H9 (cell line): ENCODE measurements at regions not wholly inside any gene's neighbourhood (a gene's known extent, or its start where the extent isn't known, plus 50 kb on each side); places are given as distances from the start of the nearest gene placed in this dataset.

Experiments used
- DNase-seq: peaks from one replicate; pipeline ENCODE4 v3.0.0-alpha.2; 2017
- H2AFZ ChIP-seq: one replicate; pipeline ENCODE4 v1.6.1; 2013; ENCODE audit warnings: mild to moderate bottlenecking, low read length, control low read depth, moderate library complexity
- H2AK5ac ChIP-seq: 2 replicates; pipeline ENCODE4 v1.6.1; 2013; ENCODE audit warnings: low read length, control low read depth, mixed read lengths; ENCODE audit not compliant: insufficient read length
- H2BK120ac ChIP-seq: one replicate; pipeline ENCODE4 v1.6.1; 2013; ENCODE audit warnings: low read depth, mild to moderate bottlenecking, low read length, control low read depth, inconsistent platforms; ENCODE audit not compliant: poor library complexity, severe bottlenecking
- H2BK12ac ChIP-seq: 2 replicates; pipeline ENCODE4 v1.6.1; 2013; ENCODE audit warnings: low read length, control low read depth, mixed read lengths, low read depth; ENCODE audit not compliant: insufficient read length
- H2BK15ac ChIP-seq: 2 replicates; pipeline ENCODE4 v1.6.1; 2013; ENCODE audit warnings: low read depth, low read length, control low read depth
- H2BK20ac ChIP-seq: one replicate; pipeline ENCODE4 v1.6.1; 2013; ENCODE audit warnings: low read depth, mild to moderate bottlenecking, low read length, control low read depth, inconsistent platforms; ENCODE audit not compliant: poor library complexity, severe bottlenecking
- H2BK5ac ChIP-seq: 2 replicates; pipeline ENCODE4 v1.6.1; 2013; ENCODE audit warnings: low read length, control low read depth, mixed read lengths; ENCODE audit not compliant: insufficient read length
- H3K14ac ChIP-seq: 2 replicates; pipeline ENCODE4 v1.6.1; 2013; ENCODE audit warnings: low read length, control low read depth; ENCODE audit not compliant: insufficient read depth
- H3K18ac ChIP-seq: 2 replicates; pipeline ENCODE4 v1.6.1; 2013; ENCODE audit warnings: low read depth, mild to moderate bottlenecking, mixed read lengths, low read length, control low read depth; ENCODE audit not compliant: insufficient read length
- H3K23ac ChIP-seq: 2 replicates; pipeline ENCODE4 v1.6.1; 2013; ENCODE audit warnings: low read length, control low read depth, mixed read lengths, low read depth; ENCODE audit not compliant: insufficient read length
- H3K23me2 ChIP-seq: 2 replicates; pipeline ENCODE4 v1.6.1; 2013; ENCODE audit warnings: low read depth, mild to moderate bottlenecking, mixed read lengths, low read length, control low read depth; ENCODE audit not compliant: insufficient read length, poor library complexity, severe bottlenecking
- H3K27ac ChIP-seq: 2 replicates; pipeline ENCODE4 v1.5.1; 2013; ENCODE audit warnings: low read length, control low read depth, mixed read lengths, low read depth; ENCODE audit not compliant: insufficient read length
- H3K27me3 ChIP-seq: 2 replicates; pipeline ENCODE4 v1.6.1; 2013; ENCODE audit warnings: low read length, control low read depth, inconsistent platforms; ENCODE audit not compliant: insufficient read depth
- H3K4ac ChIP-seq: 2 replicates; pipeline ENCODE4 v1.6.1; 2013; ENCODE audit warnings: low read depth, mild to moderate bottlenecking, control low read depth, inconsistent platforms, low read length, moderate library complexity
- H3K4me1 ChIP-seq: 2 replicates; pipeline ENCODE4 v1.6.1; 2013; ENCODE audit warnings: low read length, control low read depth, inconsistent platforms; ENCODE audit not compliant: insufficient read depth
- H3K4me2 ChIP-seq: 2 replicates; pipeline ENCODE4 v1.6.1; 2013; ENCODE audit warnings: low read length, control low read depth, mixed read lengths; ENCODE audit not compliant: insufficient read length, insufficient read depth
- H3K56ac ChIP-seq: 2 replicates; pipeline ENCODE4 v1.6.1; 2013; ENCODE audit warnings: low read depth, mild to moderate bottlenecking, mixed read lengths, low read length, control low read depth; ENCODE audit not compliant: insufficient read length
- H3K79me1 ChIP-seq: 2 replicates; pipeline ENCODE4 v1.6.1; 2013; ENCODE audit warnings: low read depth, mild to moderate bottlenecking, moderate library complexity, low read length, control low read depth, inconsistent platforms; ENCODE audit not compliant: insufficient read depth, poor library complexity, severe bottlenecking
- H3K79me2 ChIP-seq: 2 replicates; pipeline ENCODE4 v1.6.1; 2013; ENCODE audit warnings: low read length, control low read depth, inconsistent platforms; ENCODE audit not compliant: insufficient read depth
- H3K9ac ChIP-seq: 2 replicates; pipeline ENCODE4 v1.6.1; 2013; ENCODE audit warnings: low read length, control low read depth, mixed read lengths; ENCODE audit not compliant: insufficient read length; ENCODE audit errors: extremely low read depth
- H3K9me3 ChIP-seq: one replicate; pipeline ENCODE4 v1.6.1; 2013; ENCODE audit warnings: low read depth, low read length, inconsistent platforms; ENCODE audit not compliant: control insufficient read depth
- H3T11ph ChIP-seq: one replicate; pipeline ENCODE4 v1.6.1; 2013; ENCODE audit warnings: mild to moderate bottlenecking, low read length, control low read depth, inconsistent platforms
- H4K20me1 ChIP-seq: one replicate; pipeline ENCODE4 v1.6.1; 2013; ENCODE audit not compliant: control insufficient read depth, insufficient read length, insufficient read depth
- H4K5ac ChIP-seq: 2 replicates; pipeline ENCODE4 v1.6.1; 2013; ENCODE audit warnings: low read depth, mild to moderate bottlenecking, mixed read lengths, low read length, control low read depth; ENCODE audit not compliant: insufficient read length
- H4K8ac ChIP-seq: replicated peaks from 2 replicates; pipeline ENCODE4 v1.6.1; 2013; ENCODE audit warnings: low read length, control low read depth, mixed read lengths, low read depth; ENCODE audit not compliant: insufficient read length
- H4K91ac ChIP-seq: 2 replicates; pipeline ENCODE4 v1.6.1; 2013; ENCODE audit warnings: low read depth, mild to moderate bottlenecking, moderate library complexity, mixed read lengths, low read length, control low read depth; ENCODE audit not compliant: insufficient read length
- H3K27ac Mint-ChIP-seq, 3 experiments: 2 replicates in 2 of 3; 3 replicates in 1 of 3; pipeline ENCODE4 v1.8.0; 2020 to 2021; ENCODE audit warnings: mixed read lengths in 3 of 3, mild to moderate bottlenecking in 1 of 3, moderate library complexity in 1 of 3
- H3K27me3 Mint-ChIP-seq: 2 replicates; pipeline ENCODE4 v1.8.0; 2021; ENCODE audit warnings: low read depth, mild to moderate bottlenecking, moderate library complexity, mixed read lengths
- H3K36me3 Mint-ChIP-seq, 3 experiments: 2 replicates in 2 of 3; 3 replicates in 1 of 3; pipeline ENCODE4 v1.8.0; 2020 to 2021; ENCODE audit warnings: low read depth in 3 of 3, mixed read lengths in 3 of 3; ENCODE audit not compliant: insufficient read depth in 1 of 3
- H3K4me1 Mint-ChIP-seq, 2 experiments: 2 replicates each; pipeline ENCODE4 v1.8.0; 2020; ENCODE audit warnings: mixed read lengths in 2 of 2
- H3K4me3 Mint-ChIP-seq, 2 experiments: 2 replicates in 1 of 2; 3 replicates in 1 of 2; pipeline ENCODE4 v1.8.0; 2020 to 2021; ENCODE audit warnings: mild to moderate bottlenecking in 2 of 2, mixed read lengths in 2 of 2, moderate library complexity in 1 of 2
- H3K9me3 Mint-ChIP-seq, 2 experiments: 2 replicates in 1 of 2; 3 replicates in 1 of 2; pipeline ENCODE4 v1.8.0; 2020; ENCODE audit warnings: mild to moderate bottlenecking in 2 of 2, mixed read lengths in 2 of 2, moderate library complexity in 1 of 2
- CTCF ChIP-seq: fragments of 200-600 bp; sonication (generic); conservative IDR thresholded peaks from 3 replicates; pipeline ENCODE4 v1.8.0; 2021; ENCODE audit warnings: antibody characterized with exemption, mild to moderate bottlenecking
- WGBS: extraction: QIAGEN DNeasy Blood & Tissue Kit; methylation state at CpG from one replicate; pipeline ENCODE4 v1.1.7; 2013; ENCODE audit warnings: missing lambda C conversion rate, low lambda C conversion rate, mixed read lengths; ENCODE audit not compliant: insufficient read length; ENCODE audit errors: extremely low coverage; 5-methylcytosine and 5-hydroxymethylcytosine counted together

GRCh38 chr7:118839515-118839914 lies 615.0 kb downstream of the ANKRD7 start:
- H3K27ac ChIP-seq, result no peak overlapping the region
- H3K27me3 ChIP-seq, result no peaks in the 10 kb centered on the region
- no peak for DNase-seq
- no peak overlapping the region for H3K27ac Mint-ChIP-seq
- no peak overlapping the region for H4K5ac ChIP-seq
- no peaks in the 10 kb centered on the region for H4K20me1 ChIP-seq
- H3K79me1 ChIP-seq, result no peaks in the 10 kb centered on the region
- H3K4me2 ChIP-seq, result no peak overlapping the region
- H2AFZ ChIP-seq, result no peak overlapping the region
- no peak overlapping the region for H2AK5ac ChIP-seq
- no peak overlapping the region for H3K4ac ChIP-seq
- H2BK12ac ChIP-seq, result no peak overlapping the region
- no peaks in the 10 kb centered on the region for H3K27me3 Mint-ChIP-seq
- no peak overlapping the region for H4K8ac ChIP-seq
- H3K36me3 Mint-ChIP-seq, result no peaks in the 10 kb centered on the region
- no peak overlapping the region for H3K18ac ChIP-seq
- no peak overlapping the region for H2BK15ac ChIP-seq
- no peaks in the 10 kb centered on the region for H3K9me3 Mint-ChIP-seq
- H3K79me2 ChIP-seq, result no peaks in the 10 kb centered on the region
- no peaks in the 10 kb centered on the region for H3K23me2 ChIP-seq
- no peak overlapping the region for H3K23ac ChIP-seq
- H3K14ac ChIP-seq, result no peak overlapping the region
- H3K4me3 Mint-ChIP-seq, result no peak overlapping the region
- no peak overlapping the region for H2BK5ac ChIP-seq
- H2BK120ac ChIP-seq, result no peak overlapping the region
- TF ChIP-seq CTCF, result no peak
- no peaks in the 10 kb centered on the region for H3K9me3 ChIP-seq
- H3K56ac ChIP-seq, result no peak overlapping the region
- no peak overlapping the region for H4K91ac ChIP-seq
- no peaks in the 10 kb centered on the region for H3K4me1 Mint-ChIP-seq
- H3K9ac ChIP-seq, result no peak overlapping the region
- H3K4me1 ChIP-seq, result no peaks in the 10 kb centered on the region
- no peak overlapping the region for H2BK20ac ChIP-seq
- no CpG with 5 or more reads among the region's 4 CpGs for WGBS
- H3T11ph ChIP-seq, result no peak overlapping the region
